Fibroblast of peridontal ligament (primary cell): ENCODE measurements at regions not wholly inside any gene's neighbourhood (a gene's known extent, or its start where the extent isn't known, plus 50 kb on each side); places are given as distances from the start of the nearest gene placed in this dataset.

Source experiments
- DNase-seq: peaks from one replicate; pipeline ENCODE4 v3.0.0-alpha.2; 2010; ENCODE audit errors: extremely low read depth

DNA sequence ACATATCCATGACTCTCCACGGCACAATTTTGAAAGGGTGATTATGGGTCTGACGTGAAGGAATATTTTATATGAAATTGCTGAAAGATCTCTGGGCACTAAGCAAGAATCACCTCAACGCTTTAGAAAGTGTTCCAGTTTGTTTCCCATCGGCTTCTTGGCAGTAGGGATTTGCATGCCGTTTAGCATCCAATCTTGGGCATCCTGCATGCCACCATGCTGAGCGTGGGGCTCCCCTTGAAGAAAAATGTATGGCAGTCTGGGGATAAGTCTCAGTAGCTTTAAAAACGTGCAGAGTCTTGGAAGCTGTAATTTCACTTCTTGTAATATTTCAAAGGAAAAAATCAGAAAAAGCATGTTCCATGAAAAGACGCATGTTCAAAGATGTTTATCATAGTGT lies 151.7 kb downstream of the DMRT2 start:
- no peak for DNase-seq

DNA sequence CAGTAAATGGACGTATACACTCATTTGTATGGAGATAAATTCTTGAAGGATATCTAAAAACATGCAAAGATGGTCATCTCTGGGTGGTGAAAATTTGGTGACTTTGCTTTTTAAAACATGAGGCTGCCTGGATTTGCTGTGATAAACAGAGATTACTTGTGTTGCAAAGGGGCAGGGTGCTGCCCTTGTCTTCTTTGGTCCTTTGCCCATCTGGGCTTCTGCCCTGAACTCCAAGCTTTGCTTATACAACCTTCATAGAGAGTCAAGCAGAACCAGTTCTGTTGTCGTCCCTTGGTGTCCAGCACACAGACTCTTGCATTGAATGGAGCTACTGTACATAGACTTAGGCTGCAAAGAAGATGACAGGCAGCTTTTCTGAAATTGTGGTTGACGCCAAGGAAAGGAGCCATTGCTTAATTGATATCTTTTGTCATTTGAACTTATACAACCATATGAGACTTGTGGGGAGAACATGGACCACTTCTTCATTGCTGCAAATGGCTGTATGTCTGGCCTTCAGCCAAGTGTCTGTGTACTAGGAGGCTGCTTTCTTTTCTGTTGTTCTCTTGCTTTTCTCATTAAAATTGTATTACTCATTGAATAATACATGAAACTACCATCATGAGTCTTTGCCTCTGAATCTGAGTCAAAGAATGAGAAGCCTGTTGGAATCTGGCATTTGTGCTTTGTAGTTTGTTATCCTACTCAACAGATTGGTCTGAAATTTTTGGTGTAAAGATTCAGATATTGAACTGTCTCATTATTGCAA lies 152.5 kb downstream of the DMRT2 start:
- no peak for DNase-seq

DNA sequence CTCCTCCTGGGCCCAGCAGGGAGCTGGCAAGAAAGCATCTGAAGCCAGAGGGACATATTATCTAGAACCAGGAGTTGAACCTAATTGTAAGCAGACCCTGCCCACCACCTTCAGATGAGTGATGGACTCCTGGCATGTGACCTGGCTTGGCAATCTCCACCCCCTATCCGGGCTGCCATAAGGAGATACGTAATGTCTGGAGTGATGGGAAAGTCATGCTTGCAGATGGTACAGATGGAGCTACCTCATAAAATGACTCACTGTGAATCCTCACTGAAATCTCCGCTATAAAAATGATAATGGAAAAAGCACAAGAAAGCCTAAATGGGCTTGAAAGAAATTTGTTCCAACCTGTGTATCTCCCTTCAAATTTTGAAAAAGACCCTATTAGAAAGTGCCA lies 157.5 kb downstream of the DMRT2 start:
- no peak for DNase-seq

DNA sequence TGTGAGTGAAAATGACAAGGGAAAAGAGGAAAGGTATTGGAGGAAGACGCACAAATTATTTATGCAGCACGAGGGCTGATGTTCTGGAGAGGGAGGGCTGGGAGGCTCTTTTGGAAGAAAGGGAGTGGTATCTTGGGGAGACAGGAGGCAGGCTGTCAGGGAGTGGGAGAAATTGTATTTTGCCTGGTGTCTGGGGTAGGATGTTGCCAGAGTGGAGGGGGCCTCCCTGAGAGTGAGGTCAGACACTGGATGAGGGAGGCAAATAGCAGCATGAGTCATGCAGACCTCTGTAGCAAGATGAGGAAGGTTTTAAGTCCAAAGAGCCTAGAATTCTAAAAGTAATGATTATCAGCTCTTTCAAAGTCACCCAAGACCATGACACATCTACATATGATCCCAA lies 158.0 kb downstream of the DMRT2 start:
- DNase-seq = peak; percentile 19

DNA sequence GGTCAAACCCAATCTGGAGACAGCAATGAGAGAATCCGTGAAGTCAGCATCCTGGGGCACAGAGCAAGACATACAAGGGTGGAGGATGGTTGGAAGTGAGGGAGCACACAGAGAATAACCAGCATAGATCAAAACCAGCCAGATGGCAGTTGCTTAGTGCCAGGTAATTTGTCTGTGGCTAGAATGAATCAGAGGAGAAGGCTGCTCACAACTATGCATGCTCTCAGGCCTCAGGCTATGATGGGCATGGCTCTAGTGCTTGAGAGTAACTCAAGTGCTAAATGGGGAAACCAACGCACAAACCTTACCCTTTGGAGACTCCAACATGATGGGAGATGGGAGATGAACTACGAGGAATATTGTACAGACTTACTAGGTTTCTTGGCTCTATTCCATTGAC lies 160.8 kb downstream of the DMRT2 start:
- DNase-seq = no peak

DNA sequence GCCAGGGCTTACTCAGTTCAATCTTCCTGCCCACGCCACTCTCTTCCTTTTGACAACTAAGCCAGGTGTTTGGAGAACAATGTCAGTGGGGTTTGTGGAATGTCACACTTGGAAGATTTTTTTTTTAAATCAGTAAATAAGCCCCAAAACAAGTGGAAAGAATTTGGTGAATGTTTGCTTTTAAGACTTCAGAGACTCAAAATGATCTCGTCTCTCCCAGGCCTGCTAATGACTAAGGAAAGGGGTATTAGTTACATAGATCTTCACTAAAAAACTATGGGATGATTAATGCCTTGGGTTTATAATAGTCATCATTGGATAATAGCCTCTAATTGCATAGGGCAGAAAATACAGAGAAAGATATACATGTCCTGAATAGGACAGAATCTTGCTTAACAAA lies 166.4 kb downstream of the DMRT2 start:
- DNase-seq = no peak

DNA sequence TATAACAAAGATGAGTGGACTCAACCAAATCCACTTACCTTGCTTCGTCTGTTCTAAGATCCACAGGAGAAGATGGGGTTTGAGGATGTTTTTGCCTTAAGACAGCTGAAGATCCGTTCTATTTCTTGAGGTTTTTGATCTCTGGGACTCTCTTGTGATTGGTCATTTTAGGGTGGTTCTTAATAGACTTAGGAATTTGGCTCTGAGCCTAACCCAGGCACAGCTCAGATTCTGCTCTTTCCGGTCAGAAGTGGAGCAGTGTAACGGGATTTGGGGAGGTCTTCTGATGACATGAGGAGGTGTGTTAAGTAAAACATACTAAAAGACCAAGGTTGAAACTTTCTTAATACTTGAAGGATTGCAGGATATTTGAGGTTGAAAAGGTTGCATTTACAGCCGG lies 166.9 kb downstream of the DMRT2 start:
- DNase-seq = no peak

DNA sequence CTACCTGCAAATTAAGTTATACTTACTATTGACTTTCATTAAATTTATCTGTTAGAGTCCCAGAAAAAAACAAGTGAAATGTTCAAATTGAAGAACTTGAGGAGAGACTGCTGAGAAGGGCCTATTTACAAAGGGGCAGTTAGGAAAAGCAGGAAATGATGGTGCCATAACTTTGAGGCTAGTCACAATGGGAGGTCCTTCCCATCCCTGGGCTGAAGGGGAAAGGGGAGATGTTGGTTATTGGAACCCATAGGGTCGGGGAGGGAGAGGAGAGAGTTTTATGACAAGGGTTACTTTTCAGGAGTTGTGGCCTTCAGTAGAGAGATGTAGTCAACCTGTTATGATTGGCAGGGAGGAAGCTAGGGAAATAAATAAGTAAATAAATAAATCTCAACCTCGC lies 169.1 kb downstream of the DMRT2 start:
- no peak for DNase-seq

DNA sequence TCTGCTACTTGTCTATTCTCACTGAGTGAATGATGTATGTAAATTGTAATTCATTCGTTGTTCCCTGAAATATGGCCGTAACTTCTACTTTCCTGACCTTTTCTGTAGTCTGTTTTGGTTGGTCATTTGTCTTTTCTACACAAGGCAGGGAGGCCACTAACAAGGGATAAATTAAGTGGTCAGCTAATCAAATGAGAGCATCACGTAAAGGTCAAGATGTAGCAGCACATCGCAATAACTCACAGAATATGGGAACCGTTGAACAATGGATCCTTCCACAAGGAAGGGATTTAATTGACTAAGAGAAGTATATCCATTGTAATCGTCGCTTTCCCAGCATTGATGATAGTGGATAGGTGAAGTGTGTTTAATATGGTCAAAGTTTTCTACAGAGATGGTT lies 171.1 kb downstream of the DMRT2 start:
- DNase-seq = no peak

DNA sequence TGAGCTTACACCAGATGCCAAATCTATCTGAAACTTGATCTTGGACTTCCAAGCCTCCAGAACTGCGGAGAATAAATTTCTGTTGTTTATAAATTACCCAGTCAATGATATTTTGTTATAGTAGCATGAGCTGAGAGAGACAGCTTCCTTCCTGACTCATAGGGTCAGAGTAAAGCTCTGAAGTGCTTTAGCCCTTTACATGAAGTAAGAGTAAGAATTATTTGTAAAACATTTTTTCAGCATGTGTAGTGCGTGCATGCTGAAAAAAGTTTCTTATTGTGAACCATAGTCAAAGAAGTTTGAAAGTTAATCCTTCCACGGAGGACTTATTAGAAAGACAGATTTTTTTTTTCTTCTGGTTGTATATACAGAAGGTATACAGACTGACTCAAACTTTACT lies 172.4 kb downstream of the DMRT2 start:
- peak; percentile 28 for DNase-seq

DNA sequence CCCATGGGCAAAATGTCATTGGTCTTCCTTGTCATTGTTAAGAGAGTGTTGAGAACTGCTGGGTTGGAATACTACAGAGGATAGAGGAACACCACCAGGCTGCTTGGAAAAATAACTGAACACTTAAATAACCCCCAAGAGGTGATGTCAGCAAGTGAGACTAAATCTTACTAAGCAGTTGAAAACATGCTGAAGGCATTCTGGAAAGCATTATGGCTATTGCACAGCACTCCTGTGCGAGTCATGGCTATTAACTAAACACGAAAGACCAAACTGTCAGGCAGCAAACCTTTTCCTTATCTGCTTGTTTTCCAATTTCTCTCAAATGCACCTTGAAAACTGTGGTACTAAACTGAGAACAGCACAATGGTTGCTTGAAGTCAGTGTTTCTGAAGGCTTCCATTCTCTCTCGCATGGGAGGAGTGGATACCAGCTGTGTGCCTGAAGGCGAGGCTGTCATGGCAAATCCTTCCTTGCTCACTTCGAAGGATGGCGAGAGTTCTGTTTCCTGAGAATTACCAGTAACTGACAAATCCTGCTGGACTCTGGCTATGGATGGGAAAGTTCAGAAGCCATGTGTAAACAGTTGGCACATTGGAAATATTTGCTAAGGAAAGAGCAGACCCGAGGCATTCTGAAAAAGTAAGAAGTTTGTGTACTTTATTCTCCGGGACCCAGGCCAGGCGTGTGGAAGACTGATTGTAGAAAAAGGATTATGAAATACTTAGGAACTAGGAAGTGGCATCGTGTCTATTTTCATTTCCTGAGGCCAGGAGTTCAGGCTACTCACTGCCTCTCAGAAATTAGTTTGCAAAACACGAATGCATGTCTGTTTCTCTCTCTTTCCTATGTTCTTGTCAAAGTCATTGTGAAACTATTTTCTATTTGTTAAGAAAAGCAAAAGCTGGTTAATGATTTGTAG lies 182.1 kb downstream of the DMRT2 start:
- DNase-seq = peak; percentile 92

DNA sequence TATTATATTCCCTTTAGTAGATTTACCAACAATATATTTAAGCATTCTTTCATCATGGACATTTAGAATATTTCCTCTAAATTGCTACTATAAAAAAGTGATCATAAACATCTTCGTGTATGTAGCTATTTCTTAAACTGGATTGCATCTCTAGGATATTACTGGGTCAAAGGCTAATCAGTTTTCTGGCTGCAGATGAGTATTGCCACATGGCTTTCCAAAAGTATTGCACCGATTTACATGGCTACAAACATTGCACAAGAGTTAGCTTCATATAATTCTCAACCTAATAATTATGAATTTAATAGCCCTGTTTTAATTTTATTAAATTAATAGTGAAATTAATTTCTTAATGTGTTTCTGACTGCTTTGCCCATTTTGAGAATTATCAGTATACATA lies 183.4 kb downstream of the DMRT2 start:
- peak; percentile 11 for DNase-seq

DNA sequence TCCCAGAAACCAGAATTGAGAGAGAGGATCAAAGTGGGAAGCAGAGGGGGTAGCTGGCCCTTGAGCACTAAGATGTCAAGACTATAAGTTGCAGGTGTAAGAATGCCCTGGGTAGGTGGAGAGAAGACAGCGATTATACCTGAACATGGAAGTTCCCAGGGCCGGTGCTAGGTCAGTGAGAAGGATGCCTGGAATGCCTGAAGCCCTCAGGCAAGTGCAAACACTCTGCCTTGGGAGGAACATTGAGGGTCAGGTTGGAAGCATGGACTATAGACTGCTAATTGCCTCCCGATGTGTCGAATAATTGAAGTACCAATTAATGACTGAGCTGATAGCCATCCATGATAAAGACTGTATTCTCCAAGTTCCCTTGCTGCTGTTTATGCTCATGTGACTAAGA lies 185.5 kb downstream of the DMRT2 start:
- no peak for DNase-seq

DNA sequence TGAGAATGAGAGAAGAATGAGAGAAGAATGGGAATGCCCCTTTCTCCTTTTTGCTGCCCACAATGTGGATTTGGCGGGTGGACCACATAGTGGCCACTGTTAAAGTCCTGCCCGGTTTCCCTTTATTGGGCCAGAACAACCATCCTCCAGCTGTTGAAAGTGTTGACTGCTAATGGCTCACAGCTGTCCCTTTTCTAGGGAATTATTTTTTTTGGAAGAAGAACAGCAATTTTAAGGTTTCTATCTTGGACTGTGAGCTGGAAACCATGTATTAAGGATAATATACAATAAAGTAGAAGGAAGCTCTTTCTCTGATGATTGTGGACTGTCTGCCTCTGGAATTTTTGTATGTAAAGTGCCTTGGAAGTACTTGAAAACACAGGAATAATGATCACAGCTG lies 185.9 kb downstream of the DMRT2 start:
- DNase-seq = peak; percentile 24

DNA sequence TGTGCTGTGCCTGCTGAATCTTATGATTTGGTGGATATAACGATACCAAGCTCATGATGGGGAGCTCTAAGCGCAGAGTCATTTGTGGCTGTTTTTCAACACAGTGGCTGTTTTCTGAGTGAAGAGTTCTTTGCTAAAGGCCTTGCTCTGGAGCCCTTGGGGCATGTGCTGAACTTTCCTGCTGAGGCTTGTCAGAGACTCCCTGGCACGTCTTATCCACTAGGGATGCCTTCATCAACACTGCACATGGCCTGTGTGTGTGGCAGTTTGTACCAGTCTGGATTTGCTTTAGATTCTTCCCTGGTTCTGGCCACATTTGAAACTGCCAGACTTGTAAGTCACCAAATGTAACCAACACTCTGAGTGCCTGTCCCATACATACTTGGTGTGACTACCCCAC lies 188.2 kb downstream of the DMRT2 start:
- no peak for DNase-seq

DNA sequence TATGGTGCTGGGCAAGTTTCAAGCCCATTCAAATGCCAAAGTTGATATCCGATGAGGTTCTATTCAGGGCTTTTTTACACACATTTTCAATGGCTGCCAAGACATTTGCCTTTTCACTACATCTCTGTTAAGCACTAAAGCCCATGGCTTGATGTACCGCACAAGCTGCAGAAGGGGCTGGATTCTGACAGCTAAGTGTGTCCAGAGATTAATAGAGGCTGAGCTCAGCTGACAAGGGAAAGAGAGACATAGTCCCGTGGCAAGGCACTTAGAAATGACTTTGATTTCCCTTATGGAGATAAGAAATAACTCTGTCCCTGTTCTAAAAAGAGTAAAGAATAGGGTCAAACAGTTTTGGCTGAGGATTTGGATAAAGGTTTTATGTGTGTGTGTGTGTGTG lies 198.6 kb downstream of the DMRT2 start:
- DNase-seq = no peak

DNA sequence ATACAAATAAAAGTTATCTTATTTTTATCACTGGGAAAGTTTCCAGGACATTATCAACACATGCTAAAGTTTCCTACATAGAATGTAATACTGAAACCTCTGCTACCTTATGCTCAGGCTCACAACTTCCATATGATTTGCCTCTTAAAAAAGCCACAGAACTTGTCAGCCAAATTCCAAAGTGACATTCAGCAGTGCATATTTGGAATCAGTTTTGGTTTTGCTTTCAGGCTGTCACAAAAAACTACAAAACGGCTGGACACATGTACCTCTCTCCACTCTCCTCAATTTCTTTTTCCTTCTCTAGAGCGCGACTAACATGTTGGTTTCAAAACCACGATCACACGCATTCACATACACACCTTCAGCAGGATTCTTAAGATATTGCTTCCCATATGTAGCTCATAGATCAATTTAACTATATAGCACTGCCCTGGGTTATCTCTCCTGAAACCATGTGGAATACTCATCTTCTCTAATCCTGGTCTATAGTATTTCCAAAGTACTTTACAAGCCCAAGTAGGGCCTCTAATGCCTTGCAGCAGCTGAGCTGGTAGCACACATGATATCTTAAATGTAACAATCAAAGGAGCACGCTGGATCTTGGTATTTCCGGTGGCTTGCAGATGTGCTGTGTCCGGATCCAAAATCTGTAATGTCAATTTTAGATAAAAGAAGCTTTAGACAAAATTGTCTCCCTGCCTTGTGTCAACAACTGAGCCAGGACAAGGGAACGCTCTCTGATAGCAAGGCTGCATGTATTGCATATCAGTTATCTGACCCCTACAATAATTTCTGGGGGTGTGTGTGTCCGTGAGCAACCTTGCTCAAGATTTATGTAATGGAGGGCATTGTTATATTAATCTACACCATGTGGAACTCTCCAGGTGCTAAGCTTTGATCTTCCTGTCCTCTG lies 203.2 kb downstream of the DMRT2 start:
- no peak for DNase-seq

DNA sequence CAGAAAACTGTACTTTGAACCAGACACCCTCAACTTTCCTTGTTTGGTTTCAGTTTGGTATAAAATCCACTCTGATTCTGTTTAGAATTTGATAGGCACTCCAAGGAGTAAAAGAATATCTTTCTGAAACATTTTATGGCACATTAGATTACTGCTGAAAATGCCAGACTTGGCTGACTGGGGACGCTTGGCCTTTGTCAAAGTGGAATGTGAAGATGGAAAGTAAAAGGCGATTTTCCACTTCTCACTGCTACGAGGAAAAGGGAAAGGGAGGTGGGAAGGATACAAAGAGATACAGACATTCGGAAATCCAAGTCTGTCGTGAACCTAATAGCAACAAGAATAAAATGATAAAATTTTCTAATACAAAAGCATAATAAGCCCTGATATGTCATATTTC lies 203.9 kb downstream of the DMRT2 start:
- no peak for DNase-seq

DNA sequence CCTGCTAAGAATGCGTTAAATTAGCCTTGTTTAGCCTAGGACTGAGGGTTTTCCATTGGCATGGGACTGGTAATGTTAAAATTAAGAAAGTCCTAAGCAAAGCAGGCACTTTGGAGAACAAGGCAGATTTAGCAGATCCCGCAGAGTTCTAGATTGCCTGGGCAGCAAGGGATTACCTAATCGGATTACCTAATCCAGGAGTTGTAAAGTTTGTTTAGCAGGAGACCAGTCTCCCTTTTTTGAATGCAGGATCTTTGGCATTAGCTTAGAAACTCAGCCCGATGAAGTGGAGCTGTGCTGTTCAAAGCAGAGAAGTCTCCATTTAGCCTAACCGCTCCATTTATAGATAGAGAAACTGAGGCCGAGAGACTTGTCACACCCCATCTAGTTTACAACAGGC lies 206.0 kb downstream of the DMRT2 start:
- no peak for DNase-seq

DNA sequence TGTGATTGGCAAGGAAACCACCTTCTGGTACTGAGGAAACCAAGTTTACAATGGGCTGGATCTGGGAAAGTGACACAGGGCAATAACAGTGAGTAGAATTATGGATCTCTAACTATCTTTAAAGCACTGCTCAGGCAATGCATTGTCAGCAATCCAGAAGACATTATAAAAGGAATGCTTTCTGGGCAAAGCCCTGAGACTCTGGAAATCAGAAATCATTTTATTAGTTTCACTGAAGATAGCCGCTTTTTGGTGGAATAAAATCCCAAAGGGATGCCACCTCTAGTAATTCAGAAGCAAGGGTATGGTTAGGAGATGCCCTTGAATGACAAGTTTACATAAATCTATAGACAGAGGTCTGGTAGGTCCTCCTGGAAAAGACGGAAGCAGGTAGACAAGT lies 211.1 kb downstream of the DMRT2 start:
- DNase-seq = no peak

DNA sequence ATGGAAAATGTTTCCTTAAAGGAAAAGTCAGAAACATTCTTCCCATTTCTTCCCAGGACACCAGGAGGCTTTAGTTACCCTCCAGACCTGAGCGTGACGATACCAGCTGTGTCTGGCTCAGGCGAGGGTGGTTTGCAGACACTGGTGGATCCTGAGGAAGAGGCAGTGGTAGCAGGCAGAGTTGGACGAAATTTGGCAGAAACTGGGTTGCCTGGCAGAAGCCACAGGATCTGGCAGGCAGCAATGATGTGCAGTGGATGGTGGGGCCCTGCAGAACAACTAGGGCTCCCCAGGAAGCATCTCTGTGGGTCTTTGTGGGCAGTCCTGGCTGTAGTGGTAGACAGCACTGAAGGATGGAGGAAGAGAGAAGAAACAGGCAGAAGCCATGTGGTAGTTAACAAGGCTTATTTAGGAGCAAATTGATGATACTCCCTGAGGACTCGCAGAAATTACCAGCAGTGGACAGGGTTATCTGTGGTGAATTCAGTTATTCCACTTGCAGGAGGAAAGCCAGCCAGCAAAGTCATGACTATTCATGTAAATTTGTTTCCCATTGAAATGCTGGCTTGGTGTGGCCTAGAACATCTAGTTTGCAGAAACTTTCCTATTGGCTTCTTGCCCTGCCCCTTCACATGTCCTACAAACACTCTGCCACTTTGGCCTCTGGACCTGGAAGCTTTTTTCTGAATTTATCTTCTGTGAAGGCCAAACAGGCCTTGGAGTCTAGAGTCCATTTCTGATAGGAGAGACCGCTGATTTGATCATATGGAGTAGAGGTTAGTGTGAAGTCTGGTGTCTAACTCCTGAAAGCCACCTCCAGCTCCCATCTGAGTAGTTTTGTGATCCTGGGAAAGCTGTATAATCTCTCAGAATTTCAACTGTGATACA lies 212.0 kb downstream of the DMRT2 start:
- no peak for DNase-seq
